ENCODE measurements at regions not wholly inside any gene's neighbourhood (a gene's known extent, or its start where the extent isn't known, plus 50 kb on each side); places are given as distances from the start of the nearest gene placed in this dataset.
"Not testable (repeated sequence)": the region's sequence is repeated elsewhere in the genome, so short reads cannot be mapped to it uniquely, and the experiment has no call there.

GRCh38 chr2:131827481-131828163, 299.9 kb downstream of the CCDC74A start:
- DNase-seq (ENCODE audit: low read depth in 3 of 3): no peak

- no peak for DNase-seq (ENCODE audit: low read depth in 3 of 3)
Measured at GRCh38 chr2:131828164-131828561, 300.5 kb downstream of the CCDC74A start.

GRCh38 chr2:131828633-131829455, 301.2 kb downstream of the CCDC74A start:
- DNase-seq (ENCODE audit: low read depth in 3 of 3): not testable (repeated sequence)

- DNase-seq (ENCODE audit: low read depth in 3 of 3): not testable (repeated sequence)
Measured at GRCh38 chr2:131829456-131830241, 302.0 kb downstream of the CCDC74A start.

- DNase-seq (ENCODE audit: low read depth in 3 of 3): peak in 1 of 3 experiments; percentile 16
Measured at GRCh38 chr2:131830242-131830945, 302.7 kb downstream of the CCDC74A start.

GRCh38 chr2:131830946-131831310, 303.2 kb downstream of the CCDC74A start:
- not testable (repeated sequence) for DNase-seq (ENCODE audit: low read depth in 3 of 3)

GRCh38 chr2:131831450-131832208, 303.9 kb downstream of the CCDC74A start:
- DNase-seq (ENCODE audit: low read depth in 3 of 3): peak in 1 of 3 experiments; percentile 9

- DNase-seq (ENCODE audit: low read depth in 3 of 3): not testable (repeated sequence)
Measured at GRCh38 chr2:131832209-131832780, 304.6 kb downstream of the CCDC74A start.

GRCh38 chr2:131832917-131833316, 305.2 kb downstream of the CCDC74A start:
- not testable (repeated sequence) for DNase-seq (ENCODE audit: low read depth in 3 of 3)

- DNase-seq (ENCODE audit: low read depth in 3 of 3): not testable (repeated sequence)
Measured at GRCh38 chr2:131833367-131834202, 305.9 kb downstream of the CCDC74A start.

GRCh38 chr2:131834203-131835020, 306.7 kb downstream of the CCDC74A start:
- DNase-seq (ENCODE audit: low read depth in 3 of 3): not testable (repeated sequence)

GRCh38 chr2:131835022-131835421, 307.3 kb downstream of the CCDC74A start:
- DNase-seq (ENCODE audit: low read depth in 3 of 3): not testable (repeated sequence)

- DNase-seq (ENCODE audit: low read depth in 3 of 3): no peak
Measured at GRCh38 chr2:131835621-131836091, 308.0 kb downstream of the CCDC74A start.

GRCh38 chr2:131836116-131836515, 308.4 kb downstream of the CCDC74A start:
- DNase-seq (ENCODE audit: low read depth in 3 of 3): not testable (repeated sequence)

GRCh38 chr2:131844044-131844443, 316.4 kb downstream of the CCDC74A start:
- not testable (repeated sequence) for DNase-seq (ENCODE audit: low read depth in 3 of 3)

- not testable (repeated sequence) for DNase-seq (ENCODE audit: low read depth in 3 of 3)
Measured at GRCh38 chr2:131856202-131856601, 305.6 kb downstream of the ANKRD30BL start.

- DNase-seq (ENCODE audit: low read depth in 3 of 3): not testable (repeated sequence)
Measured at GRCh38 chr2:131858197-131858596, 303.6 kb downstream of the ANKRD30BL start.
